OCI-LY1 (cell line): ENCODE measurements at regions not wholly inside any gene's neighbourhood (a gene's known extent, or its start where the extent isn't known, plus 50 kb on each side); places are given as distances from the start of the nearest gene placed in this dataset.

Source experiments
- CTCF ChIP-seq: fragments of 200-600 bp; sonication (generic), shearing (Covaris generic); IDR thresholded peaks from 2 replicates; pipeline ENCODE4 v1.5.1; 2017; ENCODE audit warnings: mild to moderate bottlenecking, antibody characterized with exemption, low read length, moderate library complexity, mixed read lengths
- EZH2 ChIP-seq: fragments of 200-600 bp; sonication (generic), shearing (Covaris generic); IDR thresholded peaks from 2 replicates; pipeline ENCODE4 v1.8.0; 2017; ENCODE audit warnings: borderline replicate concordance, mixed run types, mild to moderate bottlenecking, antibody characterized with exemption, low read length, moderate library complexity, mixed read lengths

- TF ChIP-seq CTCF (no peak), EZH2 (no peak)
Measured at GRCh38 chr4:183038436-183038835, 60.6 kb upstream of the WWC2 start.
